Large intestine (tissue), 3 donors: ENCODE measurements at regions not wholly inside any gene's neighbourhood (a gene's known extent, or its start where the extent isn't known, plus 50 kb on each side); places are given as distances from the start of the nearest gene placed in this dataset.
"Not testable (repeated sequence)": the region's sequence is repeated elsewhere in the genome, so short reads cannot be mapped to it uniquely, and the experiment has no call there.

Experiments
- DNase-seq, 2 donors: peaks; one replicate each; pipeline versions ENCODE4 v3.0.0 to v3.0.0-alpha.2; 2013
- H3K27ac ChIP-seq: one replicate; pipeline ENCODE4 v1.5.1; 2013; ENCODE audit warnings: low read length
- H3K27me3 ChIP-seq: 2 replicates; pipeline ENCODE4 v1.6.1; 2013; ENCODE audit warnings: low read length; ENCODE audit not compliant: control insufficient read depth, insufficient read depth
- H3K36me3 ChIP-seq: 2 replicates; pipeline ENCODE4 v1.6.1; 2013; ENCODE audit warnings: low read length; ENCODE audit not compliant: control insufficient read depth, insufficient read depth
- H3K4me1 ChIP-seq: one replicate; pipeline ENCODE4 v1.6.1; 2013; ENCODE audit warnings: low read length; ENCODE audit not compliant: control insufficient read depth, insufficient read depth
- H3K4me3 ChIP-seq: one replicate; pipeline ENCODE4 v1.5.1; 2013; ENCODE audit warnings: low read length
- H3K9me3 ChIP-seq: one replicate; pipeline ENCODE4 v1.6.1; 2013; ENCODE audit warnings: mild to moderate bottlenecking, low read depth, low read length, moderate library complexity; ENCODE audit not compliant: control insufficient read depth
- WGBS: methylation state at CpG from one replicate; pipeline ENCODE4 v1.1.5; 2013; ENCODE audit warnings: low lambda C conversion rate; ENCODE audit not compliant: insufficient coverage; 5-methylcytosine and 5-hydroxymethylcytosine counted together

DNA sequence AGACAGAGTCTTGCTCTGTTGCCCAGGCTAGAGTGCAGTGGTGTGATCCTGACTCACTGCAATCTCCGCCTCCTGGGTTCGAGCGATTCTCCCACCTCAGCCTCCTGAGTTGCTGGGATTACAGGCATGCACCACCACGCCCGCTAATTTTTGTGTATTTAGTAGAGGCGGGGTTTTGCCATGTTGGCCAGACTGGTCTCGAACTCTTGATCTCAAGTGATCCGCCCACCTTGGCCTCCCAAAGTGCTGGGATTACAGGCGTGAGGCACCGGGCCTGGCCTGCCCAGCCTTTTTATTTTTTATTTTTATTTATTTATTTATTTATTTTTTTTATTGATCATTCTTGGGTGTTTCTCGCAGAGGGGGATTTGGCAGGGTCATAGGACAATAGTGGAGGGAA, 98.6 kb upstream of the HS6ST1 start:
- H3K9me3 ChIP-seq, H3K27me3 ChIP-seq, H3K27ac ChIP-seq, H3K4me1 ChIP-seq, H3K36me3 ChIP-seq, DNase-seq, H3K4me3 ChIP-seq: not testable (repeated sequence)
- WGBS, result no CpG with 5 or more reads among the region's 11 CpGs

GRCh38 chr2:128420131-128420530, 101.5 kb upstream of the HS6ST1 start:
- DNase-seq, result no peak
- Histone ChIP-seq H3K36me3 (no peaks in the 10 kb centered on the region), H3K27me3 (peaks cover under 1% of the 10 kb centered on the region), H3K4me1 (no peaks in the 10 kb centered on the region), H3K4me3 (no peak overlapping the region), H3K27ac (no peak overlapping the region), H3K9me3 (peaks cover 5% of the 10 kb centered on the region)
- WGBS, result 80% methylated on average over 1 of the region's 6 CpGs

DNA sequence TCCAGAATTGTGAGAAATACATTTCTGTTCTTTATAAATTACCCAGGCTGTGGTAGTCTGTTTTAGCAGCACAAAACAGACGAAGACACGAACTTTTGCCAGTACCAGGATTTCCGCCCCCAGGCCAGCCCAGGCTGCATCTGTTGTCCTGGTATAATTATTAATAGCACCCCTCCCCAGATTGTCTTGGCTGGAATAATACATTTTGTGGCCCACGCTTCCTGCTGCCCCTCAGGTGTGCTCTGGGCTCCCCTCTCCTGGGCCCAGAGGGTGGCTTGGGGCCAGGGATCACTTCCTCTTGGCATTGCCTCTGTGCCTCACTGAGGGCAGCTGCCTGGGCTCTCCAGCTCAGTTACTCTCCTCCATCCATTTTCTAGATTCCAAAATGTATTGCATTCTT, 102.1 kb upstream of the HS6ST1 start:
- no peak overlapping the region for H3K4me3 ChIP-seq
- WGBS, result no CpG with 5 or more reads among the region's 4 CpGs
- DNase-seq, result no peak

DNA sequence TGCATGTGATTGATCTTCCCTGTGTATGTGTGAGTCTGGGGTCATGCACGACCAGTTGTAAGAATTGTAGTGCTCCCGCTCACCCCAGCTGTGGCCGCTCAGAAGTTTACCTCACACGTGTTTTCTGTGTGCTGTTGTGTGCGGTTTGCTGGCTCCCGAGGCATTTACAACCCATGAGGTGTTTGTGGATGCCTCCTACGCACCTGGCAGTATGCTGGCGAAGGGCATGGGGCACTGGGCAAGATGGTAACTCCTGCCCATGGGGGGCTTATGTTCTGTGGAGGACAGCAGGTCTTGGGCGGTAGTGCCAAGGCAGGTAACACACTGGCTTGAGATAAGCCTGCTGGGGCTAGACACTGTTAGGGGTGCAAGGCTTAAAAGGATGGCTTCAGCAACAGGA, 102.6 kb upstream of the HS6ST1 start:
- WGBS, result no CpG with 5 or more reads among the region's 9 CpGs
- H3K4me3 ChIP-seq, result no peak overlapping the region
- no peak overlapping the region for H3K27ac ChIP-seq
- peaks cover 5% of the 10 kb centered on the region for H3K9me3 ChIP-seq
- H3K27me3 ChIP-seq, result peaks cover 3% of the 10 kb centered on the region
- no peaks in the 10 kb centered on the region for H3K4me1 ChIP-seq
- no peak for DNase-seq
- H3K36me3 ChIP-seq, result no peaks in the 10 kb centered on the region

More for the DNA sequence above, 102.1 kb upstream of the HS6ST1 start:
- Histone ChIP-seq H3K4me1 (no peaks in the 10 kb centered on the region), H3K27ac (no peak overlapping the region), H3K27me3 (peaks cover 3% of the 10 kb centered on the region), H3K36me3 (no peaks in the 10 kb centered on the region), H3K9me3 (peaks cover 5% of the 10 kb centered on the region)

- Histone ChIP-seq H3K27me3 (peaks cover 6% of the 10 kb centered on the region), H3K27ac (no peak overlapping the region), H3K36me3 (no peaks in the 10 kb centered on the region), H3K4me1 (no peaks in the 10 kb centered on the region), H3K9me3 (peaks cover 5% of the 10 kb centered on the region), H3K4me3 (no peak overlapping the region)
- no CpG with 5 or more reads among the region's 15 CpGs for WGBS
- no peak for DNase-seq
These were observed 103.2 kb upstream of the HS6ST1 start for GRCh38 chr2:128421861-128422311.

DNA sequence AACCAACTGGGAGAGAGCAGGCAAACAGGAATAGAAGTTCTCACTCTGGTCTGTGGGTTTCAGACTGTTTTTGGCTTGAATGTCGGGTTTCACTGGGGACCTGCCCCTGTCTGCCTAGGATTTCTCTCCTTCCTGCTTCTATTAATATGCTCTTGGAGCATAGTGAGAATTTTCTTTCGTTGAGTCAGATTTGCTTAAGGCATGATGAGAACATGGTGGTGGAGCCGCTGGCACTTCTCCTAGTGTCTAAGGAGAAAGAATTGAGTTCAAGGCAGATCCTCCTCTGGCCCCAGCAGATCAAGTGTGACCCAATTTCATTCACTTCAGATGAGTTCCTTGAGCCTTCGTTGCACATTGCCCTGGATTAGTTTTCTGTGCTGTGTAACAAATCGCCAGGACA, 103.9 kb upstream of the HS6ST1 start:
- Histone ChIP-seq H3K27ac (no peak overlapping the region), H3K36me3 (no peaks in the 10 kb centered on the region), H3K9me3 (peaks cover 5% of the 10 kb centered on the region), H3K27me3 (peaks cover 6% of the 10 kb centered on the region), H3K4me3 (no peak overlapping the region), H3K4me1 (no peaks in the 10 kb centered on the region)
- WGBS, result no CpG with 5 or more reads among the region's 5 CpGs
- DNase-seq, result no peak

DNA sequence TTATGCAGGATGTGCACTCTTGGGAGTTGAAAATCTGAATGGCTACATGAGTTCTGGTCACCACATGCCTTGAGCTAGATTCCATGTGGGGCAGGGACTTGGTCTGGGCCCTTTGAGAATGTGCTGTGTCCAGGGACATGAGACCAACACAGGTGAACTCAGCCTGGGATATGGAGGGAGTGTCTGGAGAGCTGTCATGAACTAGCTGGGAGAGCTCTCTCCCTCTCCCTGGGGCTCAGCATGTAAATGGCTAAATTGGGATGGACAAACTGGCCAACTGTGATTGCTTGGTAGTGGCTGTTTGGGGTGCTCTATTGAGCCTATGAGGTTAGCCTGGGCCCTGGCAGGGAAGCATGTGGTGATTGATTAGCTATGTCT, 105.1 kb upstream of the HS6ST1 start:
- Histone ChIP-seq H3K9me3 (peaks cover 5% of the 10 kb centered on the region), H3K4me1 (no peaks in the 10 kb centered on the region), H3K27ac (no peak overlapping the region), H3K27me3 (peaks cover 6% of the 10 kb centered on the region), H3K36me3 (no peaks in the 10 kb centered on the region), H3K4me3 (no peak overlapping the region)
- no peak for DNase-seq

DNA sequence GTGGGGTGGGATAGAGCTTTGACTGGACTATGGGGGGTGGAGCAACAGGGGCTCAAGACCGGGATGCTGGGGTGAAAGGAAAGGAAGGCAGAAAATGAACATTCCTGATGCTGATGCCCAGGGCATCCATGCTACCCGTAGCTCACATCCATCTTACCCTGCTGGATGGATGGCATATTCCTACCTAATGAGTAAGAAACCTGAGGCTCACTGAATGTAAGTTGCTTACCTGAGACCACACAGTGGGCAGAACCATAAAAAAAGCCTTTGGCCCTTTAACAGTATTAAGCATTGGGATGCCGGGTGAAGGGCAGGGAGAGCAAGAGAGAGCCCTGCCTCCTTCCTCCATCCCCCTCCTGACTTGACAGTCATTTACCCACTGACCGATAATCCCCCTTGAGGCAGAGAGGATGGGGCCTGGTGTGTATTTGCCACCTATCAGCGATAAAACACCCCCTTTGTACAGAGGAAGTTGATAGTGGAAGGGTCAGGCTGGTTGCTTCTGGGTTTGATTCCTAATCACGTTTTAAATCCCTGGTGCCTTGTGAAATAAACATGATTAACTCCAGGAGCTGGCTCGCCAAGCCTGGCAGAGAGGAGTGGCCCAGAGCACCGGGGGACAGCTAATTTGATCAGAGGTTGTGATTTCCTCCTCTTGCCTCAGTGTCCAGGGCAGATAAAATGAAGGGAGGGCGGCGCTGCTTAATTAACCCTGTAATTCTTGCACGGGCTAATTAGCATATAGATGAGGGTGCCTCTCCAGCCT, 105.9 kb upstream of the HS6ST1 start:
- Histone ChIP-seq H3K9me3 (peaks cover 5% of the 10 kb centered on the region), H3K4me1 (no peaks in the 10 kb centered on the region), H3K27me3 (peaks cover 6% of the 10 kb centered on the region), H3K27ac (no peak overlapping the region), H3K4me3 (no peak overlapping the region), H3K36me3 (no peaks in the 10 kb centered on the region)
- no CpG with 5 or more reads among the region's 11 CpGs for WGBS
- DNase-seq, result no peak

DNA sequence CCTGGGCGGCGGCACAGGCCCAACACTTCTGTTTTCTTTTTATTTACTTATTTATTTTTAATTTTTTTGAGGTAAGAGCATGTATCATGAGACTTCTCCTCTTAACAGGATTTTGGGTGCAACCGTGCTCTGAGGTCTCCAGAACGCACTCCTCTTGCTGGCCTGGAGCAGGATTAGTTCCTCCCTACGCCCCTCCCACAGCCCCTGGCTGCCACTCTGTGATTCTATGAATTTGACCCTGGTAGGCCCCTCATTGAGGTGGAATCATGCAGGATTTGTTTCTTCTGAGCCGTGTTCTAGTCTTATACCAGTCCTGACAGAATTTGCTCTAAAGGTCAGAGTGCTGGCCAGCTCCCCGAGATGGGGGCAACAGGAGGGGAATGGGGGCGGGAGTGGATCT, 106.5 kb upstream of the HS6ST1 start:
- H3K27me3 ChIP-seq, result peaks cover 6% of the 10 kb centered on the region
- no peaks in the 10 kb centered on the region for H3K36me3 ChIP-seq
- no peak for DNase-seq
- WGBS, result 100% methylated on average over 2 of the region's 8 CpGs
- peaks cover 5% of the 10 kb centered on the region for H3K9me3 ChIP-seq
- H3K4me3 ChIP-seq, result no peak overlapping the region
- H3K27ac ChIP-seq, result no peak overlapping the region
- H3K4me1 ChIP-seq, result no peaks in the 10 kb centered on the region

DNA sequence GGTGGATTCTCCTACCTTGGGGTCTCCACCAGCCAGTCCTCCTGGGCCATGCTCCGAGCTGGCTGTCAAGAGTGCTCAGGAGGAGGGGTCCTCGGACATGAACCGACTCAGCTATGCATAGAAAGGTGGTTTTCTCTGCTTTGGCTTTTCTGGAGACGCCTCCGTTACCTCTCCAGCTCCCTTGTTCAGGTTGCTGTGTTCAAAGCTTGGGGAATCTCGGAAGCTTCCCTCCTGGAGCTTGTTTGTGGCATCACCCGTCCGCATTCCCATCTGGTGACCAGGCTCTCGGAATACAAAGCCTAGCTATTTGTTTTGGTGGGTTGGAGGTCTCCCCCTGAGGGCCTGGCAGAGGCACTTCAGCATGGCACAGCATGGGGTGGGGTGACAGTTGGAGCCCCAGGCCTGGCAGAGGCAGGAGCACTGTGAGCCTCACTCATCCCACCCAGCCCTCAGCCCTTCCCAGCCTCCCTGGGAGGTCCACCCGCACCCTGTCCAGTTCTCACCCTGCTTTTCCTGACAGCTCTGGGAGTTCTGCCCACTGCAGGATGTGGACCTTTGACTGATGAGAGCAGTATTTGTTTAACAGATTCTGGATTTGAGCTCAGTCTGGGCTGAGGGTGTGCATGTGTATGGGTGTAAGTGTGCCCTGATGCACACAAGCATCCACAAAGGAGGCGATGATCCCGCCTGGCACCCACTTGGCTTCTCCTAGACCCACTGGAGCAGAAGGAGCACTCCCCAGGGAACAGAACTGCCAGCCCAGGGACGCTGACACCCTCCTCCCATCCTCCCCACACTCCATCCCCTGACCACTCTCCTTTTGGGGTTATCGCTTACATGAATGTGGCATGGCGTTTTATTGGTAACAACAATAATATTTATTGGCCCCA, 107.3 kb upstream of the HS6ST1 start:
- H3K9me3 ChIP-seq, result peaks cover 5% of the 10 kb centered on the region
- H3K27me3 ChIP-seq, result peaks cover 6% of the 10 kb centered on the region
- H3K27ac ChIP-seq, result no peak overlapping the region
- no peaks in the 10 kb centered on the region for H3K36me3 ChIP-seq
- H3K4me3 ChIP-seq, result no peak overlapping the region
- H3K4me1 ChIP-seq, result no peaks in the 10 kb centered on the region
- no peak for DNase-seq
- WGBS, result no CpG with 5 or more reads among the region's 15 CpGs
